GM23338 (cell line): ENCODE measurements at regions not wholly inside any gene's neighbourhood (a gene's known extent, or its start where the extent isn't known, plus 50 kb on each side); places are given as distances from the start of the nearest gene placed in this dataset.

Experiments
- CREB1 ChIP-seq: fragments of 250-450 bp; sonication (Bioruptor Pico); IDR thresholded peaks from 2 replicates; pipeline ENCODE4 v1.5.0; 2020; ENCODE audit warnings: low read depth, mild to moderate bottlenecking, moderate library complexity
- CTCF ChIP-seq, 2 experiments: fragments of 200-600 bp in 1 of 2; sonication (generic) in 1 of 2; conservative IDR thresholded peaks; 2 replicates each; pipeline versions ENCODE4 v1.5.1 to v1.6.1; 2016 to 2017; ENCODE audit warnings: antibody characterized with exemption in 2 of 2, low read depth in 2 of 2, mild to moderate bottlenecking in 2 of 2, moderate library complexity in 1 of 2
- ETS1 ChIP-seq: IDR thresholded peaks from 2 replicates; pipeline ENCODE4 v1.6.1; 2016; ENCODE audit warnings: antibody characterized with exemption
- EZH2 ChIP-seq: fragments of 200-600 bp; sonication (generic); IDR thresholded peaks from one replicate; pipeline ENCODE4 v1.8.0; 2017; ENCODE audit warnings: antibody characterized with exemption, mild to moderate bottlenecking, low read depth; ENCODE audit not compliant: unreplicated experiment
- EZH2phosphoT487 ChIP-seq: fragments of 200-600 bp; sonication (generic); IDR thresholded peaks from one replicate; pipeline ENCODE4 v1.8.1; 2018; ENCODE audit warnings: antibody characterized with exemption; ENCODE audit not compliant: unreplicated experiment
- JUNB ChIP-seq: IDR thresholded peaks from one replicate; pipeline ENCODE4 v1.6.1; 2016; ENCODE audit warnings: antibody characterized with exemption; ENCODE audit not compliant: unreplicated experiment
- POLR2AphosphoS5 ChIP-seq: IDR thresholded peaks from 2 replicates; pipeline ENCODE4 v1.6.1; 2016; ENCODE audit warnings: antibody characterized with exemption, low read depth
- ZNF331 ChIP-seq: fragments of 250-450 bp; sonication (Bioruptor Pico); IDR thresholded peaks from 2 replicates; pipeline ENCODE4 v1.5.0; 2020; ENCODE audit warnings: low read depth, mild to moderate bottlenecking, moderate library complexity
- TF ChIP-seq, protein P1 (sequence below): IDR thresholded peaks from one replicate; pipeline ENCODE4 v1.6.1; 2018; ENCODE audit warnings: antibody characterized with exemption; ENCODE audit not compliant: unreplicated experiment

DNA sequence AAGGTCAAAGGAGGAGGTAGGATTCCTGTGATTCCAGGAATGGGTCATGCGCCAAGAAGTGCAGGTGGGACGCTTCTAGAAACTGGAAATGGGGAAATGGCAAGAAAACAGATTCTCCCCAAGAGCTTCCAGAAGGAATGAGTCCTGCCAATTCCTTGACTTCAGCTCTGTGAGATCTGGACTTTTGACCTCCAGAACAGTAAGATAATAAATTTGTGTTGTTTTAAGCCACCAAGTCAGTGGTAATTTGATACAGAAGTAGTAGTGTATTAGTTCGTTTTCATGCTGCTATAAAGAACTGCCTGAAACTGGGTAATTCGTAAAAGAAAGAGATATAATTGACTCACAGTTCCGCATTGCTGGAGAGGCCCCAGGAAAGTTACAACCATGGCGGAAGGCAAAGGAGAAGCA lies 178.6 kb upstream of the GALNT17 start:
- TF ChIP-seq CTCF (conservative IDR thresholded peaks at IDR 0.05; ENCODE audit: low read depth in 2 of 2) (no peak), EZH2phosphoT487 (no peak), EZH2 (no peak), POLR2AphosphoS5 (no peak), ZNF331 (no peak), CREB1 (CRISPR knock-in tag) (no peak), ETS1 (no peak), JUNB (no peak)
- TF ChIP-seq, protein P1, sequence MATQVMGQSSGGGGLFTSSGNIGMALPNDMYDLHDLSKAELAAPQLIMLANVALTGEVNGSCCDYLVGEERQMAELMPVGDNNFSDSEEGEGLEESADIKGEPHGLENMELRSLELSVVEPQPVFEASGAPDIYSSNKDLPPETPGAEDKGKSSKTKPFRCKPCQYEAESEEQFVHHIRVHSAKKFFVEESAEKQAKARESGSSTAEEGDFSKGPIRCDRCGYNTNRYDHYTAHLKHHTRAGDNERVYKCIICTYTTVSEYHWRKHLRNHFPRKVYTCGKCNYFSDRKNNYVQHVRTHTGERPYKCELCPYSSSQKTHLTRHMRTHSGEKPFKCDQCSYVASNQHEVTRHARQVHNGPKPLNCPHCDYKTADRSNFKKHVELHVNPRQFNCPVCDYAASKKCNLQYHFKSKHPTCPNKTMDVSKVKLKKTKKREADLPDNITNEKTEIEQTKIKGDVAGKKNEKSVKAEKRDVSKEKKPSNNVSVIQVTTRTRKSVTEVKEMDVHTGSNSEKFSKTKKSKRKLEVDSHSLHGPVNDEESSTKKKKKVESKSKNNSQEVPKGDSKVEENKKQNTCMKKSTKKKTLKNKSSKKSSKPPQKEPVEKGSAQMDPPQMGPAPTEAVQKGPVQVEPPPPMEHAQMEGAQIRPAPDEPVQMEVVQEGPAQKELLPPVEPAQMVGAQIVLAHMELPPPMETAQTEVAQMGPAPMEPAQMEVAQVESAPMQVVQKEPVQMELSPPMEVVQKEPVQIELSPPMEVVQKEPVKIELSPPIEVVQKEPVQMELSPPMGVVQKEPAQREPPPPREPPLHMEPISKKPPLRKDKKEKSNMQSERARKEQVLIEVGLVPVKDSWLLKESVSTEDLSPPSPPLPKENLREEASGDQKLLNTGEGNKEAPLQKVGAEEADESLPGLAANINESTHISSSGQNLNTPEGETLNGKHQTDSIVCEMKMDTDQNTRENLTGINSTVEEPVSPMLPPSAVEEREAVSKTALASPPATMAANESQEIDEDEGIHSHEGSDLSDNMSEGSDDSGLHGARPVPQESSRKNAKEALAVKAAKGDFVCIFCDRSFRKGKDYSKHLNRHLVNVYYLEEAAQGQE = no peak
